Gastroesophageal sphincter (tissue), 3 donors: ENCODE measurements at regions not wholly inside any gene's neighbourhood (a gene's known extent, or its start where the extent isn't known, plus 50 kb on each side); places are given as distances from the start of the nearest gene placed in this dataset.

Source experiments
- POLR2A ChIP-seq, 2 donors: fragments of 450-650 bp; IDR thresholded peaks; one replicate each; pipeline ENCODE4 v1.6.1; 2017; ENCODE audit warnings: antibody characterized with exemption in 2 of 2, mild to moderate bottlenecking in 2 of 2, moderate library complexity in 1 of 2
- TF ChIP-seq, protein P1 (sequence below), 4 experiments: fragments of 200-600 bp in 2 of 4; fragments of 450-650 bp in 2 of 4; sonication (generic) in 1 of 4; IDR thresholded peaks; one replicate each; pipeline ENCODE4 v1.5.1; 2017 to 2019; ENCODE audit warnings: antibody characterized with exemption in 4 of 4, mild to moderate bottlenecking in 2 of 4, moderate library complexity in 2 of 4

GRCh38 chr16:22621586-22622155, 111.0 kb downstream of the NPIPB5 start:
- no peak for TF ChIP-seq POLR2A (IDR thresholded peaks at IDR 0.05)
- TF ChIP-seq, protein P1, sequence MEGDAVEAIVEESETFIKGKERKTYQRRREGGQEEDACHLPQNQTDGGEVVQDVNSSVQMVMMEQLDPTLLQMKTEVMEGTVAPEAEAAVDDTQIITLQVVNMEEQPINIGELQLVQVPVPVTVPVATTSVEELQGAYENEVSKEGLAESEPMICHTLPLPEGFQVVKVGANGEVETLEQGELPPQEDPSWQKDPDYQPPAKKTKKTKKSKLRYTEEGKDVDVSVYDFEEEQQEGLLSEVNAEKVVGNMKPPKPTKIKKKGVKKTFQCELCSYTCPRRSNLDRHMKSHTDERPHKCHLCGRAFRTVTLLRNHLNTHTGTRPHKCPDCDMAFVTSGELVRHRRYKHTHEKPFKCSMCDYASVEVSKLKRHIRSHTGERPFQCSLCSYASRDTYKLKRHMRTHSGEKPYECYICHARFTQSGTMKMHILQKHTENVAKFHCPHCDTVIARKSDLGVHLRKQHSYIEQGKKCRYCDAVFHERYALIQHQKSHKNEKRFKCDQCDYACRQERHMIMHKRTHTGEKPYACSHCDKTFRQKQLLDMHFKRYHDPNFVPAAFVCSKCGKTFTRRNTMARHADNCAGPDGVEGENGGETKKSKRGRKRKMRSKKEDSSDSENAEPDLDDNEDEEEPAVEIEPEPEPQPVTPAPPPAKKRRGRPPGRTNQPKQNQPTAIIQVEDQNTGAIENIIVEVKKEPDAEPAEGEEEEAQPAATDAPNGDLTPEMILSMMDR (IDR thresholded peaks at IDR 0.05): no peak
